HepG2 (cell line): ENCODE measurements at regions not wholly inside any gene's neighbourhood (a gene's known extent, or its start where the extent isn't known, plus 50 kb on each side); places are given as distances from the start of the nearest gene placed in this dataset.

Source experiments
- ATAC-seq: fragments of 200-7000 bp; cut with Tn5 transposase; 3 replicates; pipeline ENCODE4 v1.9.1; 2020; ENCODE audit warnings: mild to moderate bottlenecking, moderate library complexity
- BruUV-seq: library from RNA; stranded (reverse); fragments of 400-500 nt; replicated peaks from 2 replicates; lab custom pipeline; 2021; lab: Mats Ljungman, UMichigan
- CTCF ChIA-PET: fragments of 300-600 bp; formaldehyde crosslinking; extraction: SDS; loops from one replicate; lab custom pipeline; 2021; ENCODE audit warnings: low total read pairs, inconsistent platforms, low intra/inter-chr PET ratio; lab: Yijun Ruan, JAX
- POLR2A ChIA-PET: fragments of 350-600 bp; sonication (Branson Sonifier 250); formaldehyde crosslinking; loops from one replicate; lab custom pipeline; 2020; ENCODE audit warnings: antibody characterized with exemption, inconsistent platforms; lab: Yijun Ruan, JAX
- DNase-seq: peaks from one replicate; pipeline ENCODE4 v3.0.0-alpha.2; 2015; ENCODE audit warnings: low spot score
- FAIRE-seq: peaks from 3 replicates; lab custom pipeline; 2011; peaks lifted over from hg19 to GRCh38; lab: Jason Lieb, UNC
- H2AFZ ChIP-seq: one replicate; pipeline ENCODE4 v1.6.1; 2011; ENCODE audit warnings: low read length, inconsistent platforms
- H3K27ac ChIP-seq: fragments of 300-600 bp; 3 replicates; pipeline ENCODE4 v1.8.0; 2011; ENCODE audit warnings: mixed run types, mild to moderate bottlenecking, mixed read lengths, low read length, inconsistent platforms; ENCODE audit not compliant: insufficient read depth; ENCODE audit errors: extremely low read length
- H3K27me3 ChIP-seq, 2 experiments: fragments of 200-600 bp in 1 of 2; 2 replicates in 1 of 2; 3 replicates in 1 of 2; pipeline versions ENCODE4 v1.6.0 to v1.8.0; 2011; ENCODE audit warnings: low read length in 2 of 2, mild to moderate bottlenecking in 2 of 2, moderate library complexity in 2 of 2, inconsistent platforms in 1 of 2; ENCODE audit not compliant: insufficient read depth in 2 of 2, control insufficient read depth in 1 of 2
- H3K36me3 ChIP-seq, 2 experiments: fragments of 200-600 bp in 1 of 2; replicated peaks in 1 of 2; 2 replicates in 1 of 2; 3 replicates in 1 of 2; pipeline versions ENCODE4 v1.5.1 to v1.8.0; 2011; ENCODE audit warnings: low read length in 2 of 2, inconsistent platforms in 1 of 2; ENCODE audit not compliant: insufficient read depth in 2 of 2, control insufficient read depth in 1 of 2
- H3K4me1 ChIP-seq: 2 replicates; pipeline ENCODE4 v1.5.1; 2012; ENCODE audit warnings: low read length, inconsistent platforms; ENCODE audit not compliant: insufficient read depth
- H3K4me2 ChIP-seq: 2 replicates; pipeline ENCODE4 v1.6.0; 2011; ENCODE audit warnings: low read depth, low read length, inconsistent platforms
- H3K4me3 ChIP-seq, 3 experiments: fragments of 200-600 bp in 1 of 3; sonication (generic), shearing (Covaris generic) in 1 of 3; replicated peaks in 1 of 3; 2 replicates each; pipeline ENCODE4 v1.5.1; 2011 to 2016; ENCODE audit warnings: low read length in 3 of 3, inconsistent platforms in 2 of 3, low read depth in 2 of 3, mild to moderate bottlenecking in 2 of 3, control low read depth in 1 of 3, mixed read lengths in 1 of 3; ENCODE audit not compliant: insufficient read depth in 1 of 3
- H3K79me2 ChIP-seq: one replicate; pipeline ENCODE4 v1.6.1; 2011; ENCODE audit warnings: low read length, inconsistent platforms; ENCODE audit not compliant: insufficient read depth
- H3K9ac ChIP-seq: 2 replicates; pipeline ENCODE4 v1.6.0; 2011; ENCODE audit warnings: mild to moderate bottlenecking, low read depth, low read length, inconsistent platforms; ENCODE audit not compliant: insufficient read depth
- H3K9me3 ChIP-seq: 2 replicates; pipeline ENCODE4 v1.5.1; 2012; ENCODE audit warnings: mild to moderate bottlenecking, low read length
- H4K20me1 ChIP-seq: 2 replicates; pipeline ENCODE4 v1.6.0; 2011; ENCODE audit warnings: inconsistent platforms, mild to moderate bottlenecking, low read length, moderate library complexity; ENCODE audit not compliant: insufficient read depth
- BORCS8-MEF2B ChIP-seq: sonication (generic); formaldehyde crosslinking; IDR thresholded peaks from 2 replicates; pipeline ENCODE4 v1.8.0; 2022; ENCODE audit warnings: mild to moderate bottlenecking, missing genetic modification reagents
- GABPA ChIP-seq, 2 experiments: IDR thresholded peaks; 2 replicates each; pipeline ENCODE4 v1.6.1; 2011 to 2016; ENCODE audit warnings: low read depth in 2 of 2, low read length in 1 of 2, missing biosample characterization in 1 of 2, missing genetic modification characterization in 1 of 2
- HNF4G ChIP-seq, 2 experiments: sonication (generic) in 1 of 2; formaldehyde crosslinking in 1 of 2; IDR thresholded peaks; 2 replicates each; pipeline versions ENCODE4 v1.4.0 to v1.6.1; 2011 to 2020; ENCODE audit warnings: borderline replicate concordance in 2 of 2, low read depth in 2 of 2, mild to moderate bottlenecking in 2 of 2, low read length in 1 of 2, missing genetic modification reagents in 1 of 2, moderate library complexity in 1 of 2
- MTA1 ChIP-seq: sonication (generic); formaldehyde crosslinking; IDR thresholded peaks from 2 replicates; pipeline ENCODE4 v1.4.0; 2020; ENCODE audit warnings: missing genetic modification reagents, mild to moderate bottlenecking, borderline replicate concordance
- NFYB ChIP-seq: sonication (generic); formaldehyde crosslinking; IDR thresholded peaks from 2 replicates; pipeline ENCODE4 v1.4.0; 2020; ENCODE audit warnings: missing genetic modification reagents
- PAX8 ChIP-seq: sonication (generic); formaldehyde crosslinking; IDR thresholded peaks from 2 replicates; pipeline ENCODE4 v1.8.0; 2022; ENCODE audit warnings: mild to moderate bottlenecking, missing genetic modification reagents, borderline replicate concordance
- RNF2 ChIP-seq: fragments of 450-650 bp; conservative IDR thresholded peaks from 2 replicates; pipeline ENCODE4 v1.6.1; 2016; ENCODE audit warnings: low read depth
- SP140L ChIP-seq: sonication (generic); formaldehyde crosslinking; IDR thresholded peaks from 2 replicates; pipeline ENCODE4 v1.4.0; 2020; ENCODE audit warnings: missing genetic modification reagents, borderline replicate concordance
- ZNF34 ChIP-seq: sonication (generic); formaldehyde crosslinking; IDR thresholded peaks from 2 replicates; pipeline ENCODE4 v1.4.0; 2020; ENCODE audit warnings: mild to moderate bottlenecking, missing genetic modification reagents, borderline replicate concordance
- ZNF549 ChIP-seq: sonication (generic); formaldehyde crosslinking; IDR thresholded peaks from 2 replicates; pipeline ENCODE4 v1.5.0; 2020; ENCODE audit warnings: missing genetic modification reagents
- ZNF574 ChIP-seq: sonication (generic); formaldehyde crosslinking; IDR thresholded peaks from 2 replicates; pipeline ENCODE4 v1.4.0; 2020; ENCODE audit warnings: missing genetic modification reagents
- ZNF790 ChIP-seq: sonication (generic); formaldehyde crosslinking; IDR thresholded peaks from 2 replicates; pipeline ENCODE4 v1.8.0; 2022; ENCODE audit warnings: missing genetic modification reagents, mild to moderate bottlenecking, borderline replicate concordance
- ZNF800 ChIP-seq: sonication (generic); formaldehyde crosslinking; IDR thresholded peaks from 2 replicates; pipeline ENCODE4 v1.4.0; 2020; ENCODE audit warnings: missing genetic modification reagents
- ZSCAN30 ChIP-seq: sonication (generic); formaldehyde crosslinking; IDR thresholded peaks from 2 replicates; pipeline ENCODE4 v1.5.0; 2020; ENCODE audit warnings: mild to moderate bottlenecking, missing genetic modification reagents
- WGBS: methylation state at CpG from one replicate; pipeline ENCODE4 v1.1.6; 2017; ENCODE audit warnings: low lambda C conversion rate; 5-methylcytosine and 5-hydroxymethylcytosine counted together
- in situ Hi-C: cut with HindIII; loops from 2 replicates; pipeline ENCODE4 v1.10.0; 2017; ENCODE audit warnings: low pct_unique_long_range_greater_than_20kb; ENCODE audit not compliant: extremely low pct_ligation_motif_present
- intact Hi-C: fragments of 100-400 bp; cut with micrococcal nuclease; formaldehyde crosslinking; loops from one replicate; pipeline ENCODE4 v1.10.0; 2022; ENCODE audit not compliant: unreplicated experiment

GRCh38 chr3:16828815-16829214 lies 55.9 kb upstream of the PLCL2 start:
- ChIA-PET CTCF (no interaction called here), POLR2A (no interaction called here)
- Histone ChIP-seq H3K4me2 (no peak overlapping the region), H3K27me3 (no peaks in the 10 kb centered on the region), H3K9ac (no peak overlapping the region), H3K9me3 (no peaks in the 10 kb centered on the region), H4K20me1 (no peaks in the 10 kb centered on the region), H2AFZ (no peak overlapping the region), H3K36me3 (no peaks in the 10 kb centered on the region), H3K4me3 (no peak overlapping the region), H3K27ac (no peak overlapping the region), H3K79me2 (no peaks in the 10 kb centered on the region), H3K4me1 (no peaks in the 10 kb centered on the region)
- no TSS peak for BruUV-seq
- in situ Hi-C loops (no loop called here), intact Hi-C loops (loop anchor here (2.0 kb wide), 1 partner anchor 404 kb away; no protein-coding TSS in a partner anchor)
- FAIRE-seq: no peak
- TF ChIP-seq SP140L (CRISPR knock-in tag) (no peak), ZSCAN30 (CRISPR knock-in tag) (no peak), ZNF790 (CRISPR knock-in tag) (no peak), ZNF800 (no peak), MTA1 (CRISPR knock-in tag) (no peak), GABPA (IDR thresholded peaks at IDR 0.05; ENCODE audit: low read depth, low read length) (no peak), GABPA (CRISPR knock-in tag; IDR thresholded peaks at IDR 0.05; ENCODE audit: low read depth) (no peak), ZNF574 (CRISPR knock-in tag) (no peak), HNF4G (IDR thresholded peaks at IDR 0.05; ENCODE audit: borderline replicate concordance, low read depth, low read length) (no peak), HNF4G (CRISPR knock-in tag; IDR thresholded peaks at IDR 0.05; ENCODE audit: borderline replicate concordance, low read depth) (no peak), ZNF34 (no peak), PAX8 (CRISPR knock-in tag) (no peak), BORCS8-MEF2B (CRISPR knock-in tag) (no peak), ZNF549 (CRISPR knock-in tag) (no peak), NFYB (CRISPR knock-in tag) (no peak), RNF2 (no peak)
- ATAC-seq: no peak
- WGBS: 4% methylated on average over 3 of the region's 3 CpGs
- no peak for DNase-seq
